ENCODE measurements at regions not wholly inside any gene's neighbourhood (a gene's known extent, or its start where the extent isn't known, plus 50 kb on each side); places are given as distances from the start of the nearest gene placed in this dataset.

GRCh38 chr13:90201676-90202460 lies 1145.6 kb upstream of the MIR17HG start:
- no peak for DNase-seq (ENCODE audit: low spot score in 2 of 2)
- no peaks in the 10 kb centered on the region for H3K36me3 ChIP-seq
- H3K4me3 ChIP-seq, result no peak overlapping the region
- TF ChIP-seq, protein P1, sequence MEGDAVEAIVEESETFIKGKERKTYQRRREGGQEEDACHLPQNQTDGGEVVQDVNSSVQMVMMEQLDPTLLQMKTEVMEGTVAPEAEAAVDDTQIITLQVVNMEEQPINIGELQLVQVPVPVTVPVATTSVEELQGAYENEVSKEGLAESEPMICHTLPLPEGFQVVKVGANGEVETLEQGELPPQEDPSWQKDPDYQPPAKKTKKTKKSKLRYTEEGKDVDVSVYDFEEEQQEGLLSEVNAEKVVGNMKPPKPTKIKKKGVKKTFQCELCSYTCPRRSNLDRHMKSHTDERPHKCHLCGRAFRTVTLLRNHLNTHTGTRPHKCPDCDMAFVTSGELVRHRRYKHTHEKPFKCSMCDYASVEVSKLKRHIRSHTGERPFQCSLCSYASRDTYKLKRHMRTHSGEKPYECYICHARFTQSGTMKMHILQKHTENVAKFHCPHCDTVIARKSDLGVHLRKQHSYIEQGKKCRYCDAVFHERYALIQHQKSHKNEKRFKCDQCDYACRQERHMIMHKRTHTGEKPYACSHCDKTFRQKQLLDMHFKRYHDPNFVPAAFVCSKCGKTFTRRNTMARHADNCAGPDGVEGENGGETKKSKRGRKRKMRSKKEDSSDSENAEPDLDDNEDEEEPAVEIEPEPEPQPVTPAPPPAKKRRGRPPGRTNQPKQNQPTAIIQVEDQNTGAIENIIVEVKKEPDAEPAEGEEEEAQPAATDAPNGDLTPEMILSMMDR (IDR thresholded peaks at IDR 0.05), result no peak
- H3K27me3 ChIP-seq, result no peaks in the 10 kb centered on the region
- H3K4me1 ChIP-seq, result no peaks in the 10 kb centered on the region
- H3K9me3 ChIP-seq, result no peaks in the 10 kb centered on the region
- intact Hi-C loops (cut with DNase I), result no loop called here
- H3K27ac ChIP-seq, result no peak overlapping the region

DNA sequence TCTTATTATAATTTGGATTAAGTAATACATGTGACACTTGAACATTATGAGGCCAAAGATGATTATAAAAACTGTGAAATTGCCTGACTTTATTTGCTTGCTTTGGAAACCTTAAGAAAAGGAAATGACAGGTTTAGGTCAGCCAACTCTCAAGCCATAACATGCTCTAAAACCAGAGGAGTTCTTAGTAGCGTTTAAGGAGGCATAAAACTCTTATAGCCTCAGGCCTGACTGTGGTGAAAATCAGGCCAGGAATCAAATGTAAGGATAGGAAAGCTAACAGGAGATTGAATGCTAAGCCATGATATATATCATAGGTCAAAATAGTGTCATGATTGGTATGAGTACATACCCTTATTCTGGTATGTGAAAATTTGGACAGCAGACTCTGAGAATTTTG lies 1142.4 kb upstream of the MIR17HG start:
- Histone ChIP-seq H3K27me3 (no peaks in the 10 kb centered on the region), H3K27ac (no peak overlapping the region), H3K4me3 (no peak overlapping the region), H3K9me3 (no peaks in the 10 kb centered on the region), H3K4me1 (no peaks in the 10 kb centered on the region), H3K36me3 (no peaks in the 10 kb centered on the region)
- intact Hi-C loops (cut with DNase I), result no loop called here
- TF ChIP-seq, protein P1 (IDR thresholded peaks at IDR 0.05), result no peak
- DNase-seq (ENCODE audit: low spot score in 2 of 2), result no peak

GRCh38 chr13:90205911-90206310 lies 1141.6 kb upstream of the MIR17HG start:
- H3K27ac ChIP-seq, result no peak overlapping the region
- TF ChIP-seq, protein P1 (IDR thresholded peaks at IDR 0.05), result no peak
- intact Hi-C loops (cut with DNase I), result no loop called here

GRCh38 chr13:90217275-90217674 lies 1130.2 kb upstream of the MIR17HG start:
- Histone ChIP-seq H3K4me3 (no peak overlapping the region), H3K36me3 (no peaks in the 10 kb centered on the region), H3K27me3 (no peaks in the 10 kb centered on the region), H3K4me1 (no peaks in the 10 kb centered on the region), H3K27ac (no peak overlapping the region), H3K9me3 (no peaks in the 10 kb centered on the region)
- TF ChIP-seq, protein P1 (IDR thresholded peaks at IDR 0.05), result no peak
- DNase-seq (ENCODE audit: low spot score in 2 of 2), result no peak
- intact Hi-C loops (cut with DNase I), result no loop called here

More at GRCh38 chr13:90205911-90206310, 1141.6 kb upstream of the MIR17HG start:
- Histone ChIP-seq H3K36me3 (no peaks in the 10 kb centered on the region), H3K4me3 (no peak overlapping the region), H3K9me3 (no peaks in the 10 kb centered on the region), H3K27me3 (no peaks in the 10 kb centered on the region), H3K4me1 (no peaks in the 10 kb centered on the region)
- DNase-seq (ENCODE audit: low spot score in 2 of 2), result no peak

DNA sequence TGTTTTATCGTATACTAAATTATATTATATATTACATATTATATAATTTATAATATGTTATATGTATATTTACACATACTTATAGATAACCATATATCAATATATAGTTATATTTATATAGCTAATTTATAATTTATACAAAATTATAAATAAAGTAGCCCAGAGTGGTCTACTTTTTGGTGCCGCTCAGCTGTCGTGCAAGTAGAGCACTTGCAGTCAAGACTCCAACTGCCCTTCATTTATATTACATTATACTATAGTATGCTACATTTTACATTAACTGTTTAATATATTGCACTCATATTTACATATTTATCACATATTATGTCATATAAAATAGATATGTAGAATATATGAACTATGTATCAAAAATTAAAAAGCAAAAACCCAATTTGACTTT lies 1124.7 kb upstream of the MIR17HG start:
- no peaks in the 10 kb centered on the region for H3K9me3 ChIP-seq
- no peak for DNase-seq (ENCODE audit: low spot score in 2 of 2)
- no peaks in the 10 kb centered on the region for H3K36me3 ChIP-seq
- H3K27ac ChIP-seq, result no peak overlapping the region
- no peaks in the 10 kb centered on the region for H3K4me1 ChIP-seq
- intact Hi-C loops (cut with DNase I), result no loop called here
- H3K4me3 ChIP-seq, result no peak overlapping the region
- TF ChIP-seq, protein P1 (IDR thresholded peaks at IDR 0.05), result no peak
- no peaks in the 10 kb centered on the region for H3K27me3 ChIP-seq
